ENCODE measurements at regions not wholly inside any gene's neighbourhood (a gene's known extent, or its start where the extent isn't known, plus 50 kb on each side); places are given as distances from the start of the nearest gene placed in this dataset.

- no peak for DNase-seq (ENCODE audit: extremely low spot score in 2 of 2)
- Histone ChIP-seq H3K4me3 (no peak overlapping the region), H3K27ac (no peak overlapping the region), H3K4me1 (no peaks in the 10 kb centered on the region), H3K36me3 (no peaks in the 10 kb centered on the region), H3K9me3 (no peaks in the 10 kb centered on the region), H3K27me3 (no peaks in the 10 kb centered on the region)
- intact Hi-C loops (cut with DNase I), result no loop called here
- no peak for TF ChIP-seq POLR2AphosphoS5 (IDR thresholded peaks at IDR 0.05; ENCODE audit: insufficient read depth in 1 of 2, low read depth in 1 of 2)
- TF ChIP-seq POLR2A (IDR thresholded peaks at IDR 0.05), result no peak
- TF ChIP-seq CTCF (IDR thresholded peaks at IDR 0.05), result no peak
These were observed 72.2 kb upstream of the LRRC3B start for GRCh38 chr3:26550413-26550812.

- intact Hi-C loops (cut with DNase I), result no loop called here
- no peaks in the 10 kb centered on the region for H3K36me3 ChIP-seq
- H3K27ac ChIP-seq, result no peak overlapping the region
- no peak for DNase-seq (ENCODE audit: extremely low spot score in 2 of 2)
- no peaks in the 10 kb centered on the region for H3K9me3 ChIP-seq
- no peaks in the 10 kb centered on the region for H3K27me3 ChIP-seq
- no peaks in the 10 kb centered on the region for H3K4me1 ChIP-seq
- no peak overlapping the region for H3K4me3 ChIP-seq
- TF ChIP-seq POLR2A (IDR thresholded peaks at IDR 0.05), result no peak
- TF ChIP-seq POLR2AphosphoS5 (IDR thresholded peaks at IDR 0.05; ENCODE audit: insufficient read depth in 1 of 2, low read depth in 1 of 2), result no peak
- no peak for TF ChIP-seq CTCF (IDR thresholded peaks at IDR 0.05)
These were observed 65.9 kb upstream of the LRRC3B start for GRCh38 chr3:26556637-26557036.

- H3K27ac ChIP-seq, result no peak overlapping the region
- H3K4me1 ChIP-seq, result no peaks in the 10 kb centered on the region
- H3K9me3 ChIP-seq, result no peaks in the 10 kb centered on the region
- H3K27me3 ChIP-seq, result no peaks in the 10 kb centered on the region
- intact Hi-C loops (cut with DNase I), result no loop called here
- no peaks in the 10 kb centered on the region for H3K36me3 ChIP-seq
- DNase-seq (ENCODE audit: extremely low spot score in 2 of 2), result no peak
- no peak overlapping the region for H3K4me3 ChIP-seq
- no peak for TF ChIP-seq CTCF (IDR thresholded peaks at IDR 0.05)
- no peak for TF ChIP-seq POLR2A (IDR thresholded peaks at IDR 0.05)
- TF ChIP-seq POLR2AphosphoS5 (IDR thresholded peaks at IDR 0.05; ENCODE audit: insufficient read depth in 1 of 2, low read depth in 1 of 2), result no peak
These were observed 64.3 kb upstream of the LRRC3B start for GRCh38 chr3:26558257-26558656.

GRCh38 chr3:26559227-26559626 lies 63.3 kb upstream of the LRRC3B start:
- H3K9me3 ChIP-seq, result no peaks in the 10 kb centered on the region
- DNase-seq (ENCODE audit: extremely low spot score in 2 of 2), result no peak
- H3K27ac ChIP-seq, result no peak overlapping the region
- no peaks in the 10 kb centered on the region for H3K4me1 ChIP-seq
- H3K36me3 ChIP-seq, result no peaks in the 10 kb centered on the region
- no peak overlapping the region for H3K4me3 ChIP-seq
- no peaks in the 10 kb centered on the region for H3K27me3 ChIP-seq
- TF ChIP-seq POLR2AphosphoS5 (IDR thresholded peaks at IDR 0.05; ENCODE audit: insufficient read depth in 1 of 2, low read depth in 1 of 2) (no peak), POLR2A (IDR thresholded peaks at IDR 0.05) (no peak), CTCF (IDR thresholded peaks at IDR 0.05) (no peak)
- intact Hi-C loops (cut with DNase I), result no loop called here

GRCh38 chr3:26560081-26560480 lies 62.5 kb upstream of the LRRC3B start:
- intact Hi-C loops (cut with DNase I), result no loop called here
- H3K27me3 ChIP-seq, result no peaks in the 10 kb centered on the region
- H3K27ac ChIP-seq, result no peak overlapping the region
- no peak for TF ChIP-seq CTCF (IDR thresholded peaks at IDR 0.05)
- no peak for TF ChIP-seq POLR2AphosphoS5 (IDR thresholded peaks at IDR 0.05; ENCODE audit: insufficient read depth in 1 of 2, low read depth in 1 of 2)
- no peak for TF ChIP-seq POLR2A (IDR thresholded peaks at IDR 0.05)
- no peak overlapping the region for H3K4me3 ChIP-seq
- H3K4me1 ChIP-seq, result no peaks in the 10 kb centered on the region
- H3K9me3 ChIP-seq, result no peaks in the 10 kb centered on the region
- DNase-seq (ENCODE audit: extremely low spot score in 2 of 2), result no peak
- no peaks in the 10 kb centered on the region for H3K36me3 ChIP-seq

Data from vagina (tissue), 2 donors.